ENCODE measurements at regions not wholly inside any gene's neighbourhood (a gene's known extent, or its start where the extent isn't known, plus 50 kb on each side); places are given as distances from the start of the nearest gene placed in this dataset.

GRCh38 chr4:178081896-178082295, 639.7 kb upstream of the AGA start:
- intact Hi-C loops (cut with DNase I), result no loop called here
- H3K4me3 ChIP-seq, result no peak overlapping the region
- no peaks in the 10 kb centered on the region for H3K9me3 ChIP-seq
- no peak for TF ChIP-seq CTCF (IDR thresholded peaks at IDR 0.05)
- DNase-seq, result no peak
- no peak overlapping the region for H3K27ac ChIP-seq
- H3K4me1 ChIP-seq, result no peaks in the 10 kb centered on the region
- H3K36me3 ChIP-seq, result no peaks in the 10 kb centered on the region
- H3K27me3 ChIP-seq, result no peaks in the 10 kb centered on the region
- ATAC-seq, result no peak

- no peak overlapping the region for H3K27ac ChIP-seq
- no peaks in the 10 kb centered on the region for H3K27me3 ChIP-seq
- H3K9me3 ChIP-seq, result no peaks in the 10 kb centered on the region
- ATAC-seq (no peak), DNase-seq (no peak)
- H3K4me3 ChIP-seq, result no peak overlapping the region
- intact Hi-C loops (cut with DNase I), result no loop called here
- no peaks in the 10 kb centered on the region for H3K4me1 ChIP-seq
- TF ChIP-seq CTCF (IDR thresholded peaks at IDR 0.05), result no peak
- no peaks in the 10 kb centered on the region for H3K36me3 ChIP-seq
These were observed 640.7 kb upstream of the AGA start for GRCh38 chr4:178082906-178083305.

- H3K9me3 ChIP-seq, result no peaks in the 10 kb centered on the region
- H3K4me3 ChIP-seq, result no peak overlapping the region
- no peaks in the 10 kb centered on the region for H3K27me3 ChIP-seq
- no peaks in the 10 kb centered on the region for H3K36me3 ChIP-seq
- no peak overlapping the region for H3K27ac ChIP-seq
- TF ChIP-seq CTCF (IDR thresholded peaks at IDR 0.05), result no peak
- H3K4me1 ChIP-seq, result no peaks in the 10 kb centered on the region
- DNase-seq (no peak), ATAC-seq (no peak)
- intact Hi-C loops (cut with DNase I), result no loop called here
These were observed 641.7 kb upstream of the AGA start for GRCh38 chr4:178083968-178084367.

- Histone ChIP-seq H3K27me3 (no peaks in the 10 kb centered on the region), H3K4me1 (no peaks in the 10 kb centered on the region), H3K9me3 (peaks cover 0 to 4% of the 10 kb centered on the region in 2 donors), H3K27ac (no peak overlapping the region), H3K36me3 (no peaks in the 10 kb centered on the region), H3K4me3 (no peak overlapping the region)
- TF ChIP-seq CTCF (IDR thresholded peaks at IDR 0.05), result no peak
- intact Hi-C loops (cut with DNase I), result no loop called here
- DNase-seq (no peak), ATAC-seq (no peak)
These were observed 644.1 kb upstream of the AGA start for GRCh38 chr4:178086320-178086719.

- H3K4me3 ChIP-seq, result no peak overlapping the region
- no peaks in the 10 kb centered on the region for H3K36me3 ChIP-seq
- TF ChIP-seq CTCF (IDR thresholded peaks at IDR 0.05), result no peak
- H3K4me1 ChIP-seq, result no peaks in the 10 kb centered on the region
- ATAC-seq (no peak), DNase-seq (peak in 1 of 4 donors; percentile 50)
- intact Hi-C loops (cut with DNase I), result no loop called here
- no peaks in the 10 kb centered on the region for H3K27me3 ChIP-seq
- H3K27ac ChIP-seq, result no peak overlapping the region
- peaks cover 0 to 4% of the 10 kb centered on the region in 2 donors for H3K9me3 ChIP-seq
These were observed 648.6 kb upstream of the AGA start for GRCh38 chr4:178090640-178091411.
